ENCODE measurements at regions not wholly inside any gene's neighbourhood (a gene's known extent, or its start where the extent isn't known, plus 50 kb on each side); places are given as distances from the start of the nearest gene placed in this dataset.

DNA sequence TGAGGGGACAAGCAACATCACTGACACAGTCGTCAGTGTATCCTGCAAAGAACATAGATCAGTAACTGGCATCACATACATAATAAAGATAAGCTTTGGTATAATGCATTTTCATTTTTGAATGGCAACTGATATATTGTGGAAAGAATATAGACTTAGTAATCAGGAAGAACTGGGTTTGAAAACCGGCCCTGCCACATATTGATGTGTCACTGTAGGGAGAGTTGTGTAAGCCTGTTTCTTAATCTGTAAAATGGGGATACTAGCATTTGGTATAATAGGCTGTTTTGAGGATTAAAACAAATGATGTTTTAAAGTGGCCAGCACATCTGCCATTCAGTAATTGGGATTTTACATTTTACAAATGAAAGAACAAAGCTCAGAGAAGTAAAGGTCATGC, 277.8 kb upstream of the CNTNAP5 start:
- no peak overlapping the region for H3K27ac ChIP-seq (ENCODE audit: low read depth, low read length, severe bottlenecking)

GRCh38 chr2:123762221-123762620, 262.9 kb upstream of the CNTNAP5 start:
- Histone ChIP-seq H3K27ac (ENCODE audit: low read depth, low read length, severe bottlenecking) (no peak overlapping the region), H3K4me1 (ENCODE audit: control insufficient read depth, insufficient read depth, low read length, poor library complexity, severe bottlenecking) (no peaks in the 10 kb centered on the region), H3K9me3 (ENCODE audit: control insufficient read depth, low read length) (peaks cover 3% of the 10 kb centered on the region), H3K36me3 (ENCODE audit: control insufficient read depth, insufficient read depth, low read length) (no peaks in the 10 kb centered on the region), H3K4me3 (ENCODE audit: extremely low read depth, insufficient read depth, low read length, poor library complexity, severe bottlenecking) (no peak overlapping the region)
- WGBS, 2 experiments (ENCODE audit: insufficient coverage in 2 of 2): 91 to 95% methylated on average over 3 to 5 of the region's 6 CpGs

More for the DNA sequence above, 277.8 kb upstream of the CNTNAP5 start:
- H3K4me1 ChIP-seq (ENCODE audit: control insufficient read depth, insufficient read depth, low read length, poor library complexity, severe bottlenecking): no peaks in the 10 kb centered on the region
- 78 to 100% methylated on average over 1 of the region's 2 CpGs for WGBS, 2 experiments (ENCODE audit: insufficient coverage in 2 of 2)
- H3K9me3 ChIP-seq (ENCODE audit: control insufficient read depth, low read length): no peaks in the 10 kb centered on the region
- no peaks in the 10 kb centered on the region for H3K36me3 ChIP-seq (ENCODE audit: control insufficient read depth, insufficient read depth, low read length)
- H3K4me3 ChIP-seq (ENCODE audit: extremely low read depth, insufficient read depth, low read length, poor library complexity, severe bottlenecking): no peak overlapping the region

GRCh38 chr2:123768233-123768632, 256.9 kb upstream of the CNTNAP5 start:
- Histone ChIP-seq H3K4me1 (ENCODE audit: control insufficient read depth, insufficient read depth, low read length, poor library complexity, severe bottlenecking) (peaks cover 4% of the 10 kb centered on the region), H3K4me3 (ENCODE audit: extremely low read depth, insufficient read depth, low read length, poor library complexity, severe bottlenecking) (no peak overlapping the region), H3K9me3 (ENCODE audit: control insufficient read depth, low read length) (no peaks in the 10 kb centered on the region), H3K36me3 (ENCODE audit: control insufficient read depth, insufficient read depth, low read length) (no peaks in the 10 kb centered on the region), H3K27ac (ENCODE audit: low read depth, low read length, severe bottlenecking) (no peak overlapping the region)
- 88 to 92% methylated on average over 1 of the region's 2 CpGs for WGBS, 2 experiments (ENCODE audit: insufficient coverage in 2 of 2)

GRCh38 chr2:123769001-123769400, 256.1 kb upstream of the CNTNAP5 start:
- Histone ChIP-seq H3K27ac (ENCODE audit: low read depth, low read length, severe bottlenecking) (no peak overlapping the region), H3K4me3 (ENCODE audit: extremely low read depth, insufficient read depth, low read length, poor library complexity, severe bottlenecking) (no peak overlapping the region), H3K9me3 (ENCODE audit: control insufficient read depth, low read length) (no peaks in the 10 kb centered on the region), H3K36me3 (ENCODE audit: control insufficient read depth, insufficient read depth, low read length) (no peaks in the 10 kb centered on the region), H3K4me1 (ENCODE audit: control insufficient read depth, insufficient read depth, low read length, poor library complexity, severe bottlenecking) (peaks cover 4% of the 10 kb centered on the region)
- WGBS, 2 experiments (ENCODE audit: insufficient coverage in 2 of 2): 100% methylated on average over 1 of the region's 2 CpGs; no CpG with 5 or more reads in 1 of the 2 experiments

- H3K36me3 ChIP-seq (ENCODE audit: control insufficient read depth, insufficient read depth, low read length): no peaks in the 10 kb centered on the region
- WGBS, 2 experiments (ENCODE audit: insufficient coverage in 2 of 2): 100% methylated on average over 1 of the region's 1 CpG
- H3K4me1 ChIP-seq (ENCODE audit: control insufficient read depth, insufficient read depth, low read length, poor library complexity, severe bottlenecking): peaks cover 4% of the 10 kb centered on the region
- no peak overlapping the region for H3K27ac ChIP-seq (ENCODE audit: low read depth, low read length, severe bottlenecking)
- no peak overlapping the region for H3K4me3 ChIP-seq (ENCODE audit: extremely low read depth, insufficient read depth, low read length, poor library complexity, severe bottlenecking)
- no peaks in the 10 kb centered on the region for H3K9me3 ChIP-seq (ENCODE audit: control insufficient read depth, low read length)
These were observed 253.9 kb upstream of the CNTNAP5 start for GRCh38 chr2:123770996-123771720.

- H3K9me3 ChIP-seq (ENCODE audit: control insufficient read depth, low read length): no peaks in the 10 kb centered on the region
- H3K36me3 ChIP-seq (ENCODE audit: control insufficient read depth, insufficient read depth, low read length): no peaks in the 10 kb centered on the region
- H3K27ac ChIP-seq (ENCODE audit: low read depth, low read length, severe bottlenecking): no peak overlapping the region
- no CpG with 5 or more reads among the region's 2 CpGs for WGBS, 2 experiments (ENCODE audit: insufficient coverage in 2 of 2)
- peaks cover 4% of the 10 kb centered on the region for H3K4me1 ChIP-seq (ENCODE audit: control insufficient read depth, insufficient read depth, low read length, poor library complexity, severe bottlenecking)
- H3K4me3 ChIP-seq (ENCODE audit: extremely low read depth, insufficient read depth, low read length, poor library complexity, severe bottlenecking): no peak overlapping the region
These were observed 253.0 kb upstream of the CNTNAP5 start for GRCh38 chr2:123771928-123772632.

DNA sequence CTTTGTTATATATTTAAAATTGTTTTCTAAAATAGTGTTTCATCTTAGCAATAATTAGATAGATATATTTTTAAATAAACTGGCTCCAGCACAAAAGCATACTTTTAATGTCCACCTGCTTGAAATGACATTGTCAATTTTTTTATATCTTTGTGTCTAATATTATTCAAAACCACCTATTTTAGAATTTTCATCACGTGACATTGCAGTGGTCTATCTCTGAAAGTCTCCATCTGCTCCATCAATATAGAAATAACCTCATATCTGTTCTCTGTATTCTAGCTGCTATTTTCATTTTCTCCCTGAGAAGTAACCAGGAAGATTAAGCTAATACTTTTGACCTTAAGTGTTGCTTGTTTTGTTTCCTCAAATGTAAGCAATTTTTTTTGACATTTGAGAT, 248.0 kb upstream of the CNTNAP5 start:
- Histone ChIP-seq H3K9me3 (ENCODE audit: control insufficient read depth, low read length) (no peaks in the 10 kb centered on the region), H3K4me3 (ENCODE audit: extremely low read depth, insufficient read depth, low read length, poor library complexity, severe bottlenecking) (no peak overlapping the region), H3K36me3 (ENCODE audit: control insufficient read depth, insufficient read depth, low read length) (no peaks in the 10 kb centered on the region), H3K27ac (ENCODE audit: low read depth, low read length, severe bottlenecking) (no peak overlapping the region), H3K4me1 (ENCODE audit: control insufficient read depth, insufficient read depth, low read length, poor library complexity, severe bottlenecking) (peaks cover 1% of the 10 kb centered on the region)
- WGBS, 2 experiments (ENCODE audit: insufficient coverage in 2 of 2): 100% methylated on average over 1 of the region's 1 CpG; no CpG with 5 or more reads in 1 of the 2 experiments

DNA sequence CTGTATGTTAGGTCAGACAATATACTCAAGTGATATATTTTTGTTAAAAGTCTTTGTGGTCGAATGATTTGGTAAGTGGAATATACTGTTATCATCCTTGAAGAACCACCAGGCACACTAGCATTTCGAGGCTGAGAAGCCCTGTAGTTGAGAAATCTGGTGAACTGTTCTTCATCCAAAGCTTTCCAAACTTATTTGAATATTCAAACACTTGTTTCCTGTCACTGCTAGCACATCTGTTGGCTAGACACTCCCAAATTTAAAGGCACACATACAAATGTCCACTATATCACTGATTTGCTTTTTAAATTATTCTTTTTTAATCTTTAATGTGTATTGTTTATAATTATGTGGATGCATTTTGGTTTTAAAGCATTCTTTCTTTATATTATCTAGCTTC, 241.9 kb upstream of the CNTNAP5 start:
- no peaks in the 10 kb centered on the region for H3K9me3 ChIP-seq (ENCODE audit: control insufficient read depth, low read length)
- no peak overlapping the region for H3K4me3 ChIP-seq (ENCODE audit: extremely low read depth, insufficient read depth, low read length, poor library complexity, severe bottlenecking)
- no peaks in the 10 kb centered on the region for H3K36me3 ChIP-seq (ENCODE audit: control insufficient read depth, insufficient read depth, low read length)
- no peak overlapping the region for H3K27ac ChIP-seq (ENCODE audit: low read depth, low read length, severe bottlenecking)
- WGBS, 2 experiments (ENCODE audit: insufficient coverage in 2 of 2): 88% methylated on average over 1 of the region's 2 CpGs; no CpG with 5 or more reads in 1 of the 2 experiments
- H3K4me1 ChIP-seq (ENCODE audit: control insufficient read depth, insufficient read depth, low read length, poor library complexity, severe bottlenecking): no peaks in the 10 kb centered on the region

DNA sequence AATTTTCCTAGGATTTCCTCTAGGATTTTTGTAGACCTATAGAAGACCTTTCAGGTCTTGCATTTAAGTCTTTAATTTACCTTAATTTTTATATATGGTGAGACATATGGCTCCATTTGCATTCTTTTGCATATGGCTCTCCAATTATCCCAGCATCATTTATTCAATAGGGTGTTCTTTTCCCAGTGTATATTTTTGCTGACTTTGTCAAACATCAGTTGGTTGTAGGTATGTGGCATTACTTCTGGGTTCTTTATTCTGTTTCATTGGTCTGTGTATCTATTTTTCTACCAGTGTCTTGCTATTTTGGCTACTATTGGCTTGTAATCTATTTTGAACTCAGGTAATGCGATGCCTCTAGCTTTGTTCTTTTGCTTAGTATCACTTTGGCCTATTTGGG, 239.8 kb upstream of the CNTNAP5 start:
- no peaks in the 10 kb centered on the region for H3K9me3 ChIP-seq (ENCODE audit: control insufficient read depth, low read length)
- WGBS, 2 experiments (ENCODE audit: insufficient coverage in 2 of 2): 100% methylated on average over 1 of the region's 1 CpG; no CpG with 5 or more reads in 1 of the 2 experiments

GRCh38 chr2:123791207-123791606, 233.9 kb upstream of the CNTNAP5 start:
- Histone ChIP-seq H3K27ac (ENCODE audit: low read depth, low read length, severe bottlenecking) (no peak overlapping the region), H3K9me3 (ENCODE audit: control insufficient read depth, low read length) (no peaks in the 10 kb centered on the region), H3K4me3 (ENCODE audit: extremely low read depth, insufficient read depth, low read length, poor library complexity, severe bottlenecking) (no peak overlapping the region), H3K4me1 (ENCODE audit: control insufficient read depth, insufficient read depth, low read length, poor library complexity, severe bottlenecking) (peaks cover 6% of the 10 kb centered on the region), H3K36me3 (ENCODE audit: control insufficient read depth, insufficient read depth, low read length) (no peaks in the 10 kb centered on the region)
- 93 to 100% methylated on average over 1 to 4 of the region's 4 CpGs for WGBS, 2 experiments (ENCODE audit: insufficient coverage in 2 of 2)

More for the DNA sequence above, 239.8 kb upstream of the CNTNAP5 start:
- H3K27ac ChIP-seq (ENCODE audit: low read depth, low read length, severe bottlenecking): no peak overlapping the region
- no peaks in the 10 kb centered on the region for H3K4me1 ChIP-seq (ENCODE audit: control insufficient read depth, insufficient read depth, low read length, poor library complexity, severe bottlenecking)
- H3K4me3 ChIP-seq (ENCODE audit: extremely low read depth, insufficient read depth, low read length, poor library complexity, severe bottlenecking): no peak overlapping the region
- H3K36me3 ChIP-seq (ENCODE audit: control insufficient read depth, insufficient read depth, low read length): no peaks in the 10 kb centered on the region

GRCh38 chr2:123791684-123792083, 233.4 kb upstream of the CNTNAP5 start:
- no peak overlapping the region for H3K27ac ChIP-seq (ENCODE audit: low read depth, low read length, severe bottlenecking)
- no peaks in the 10 kb centered on the region for H3K9me3 ChIP-seq (ENCODE audit: control insufficient read depth, low read length)
- peaks cover 6% of the 10 kb centered on the region for H3K4me1 ChIP-seq (ENCODE audit: control insufficient read depth, insufficient read depth, low read length, poor library complexity, severe bottlenecking)
- H3K36me3 ChIP-seq (ENCODE audit: control insufficient read depth, insufficient read depth, low read length): no peaks in the 10 kb centered on the region
- H3K4me3 ChIP-seq (ENCODE audit: extremely low read depth, insufficient read depth, low read length, poor library complexity, severe bottlenecking): no peak overlapping the region

Data from mesodermal cell (in vitro differentiated cells).